HG03025 (cell line): ENCODE measurements at regions not wholly inside any gene's neighbourhood (a gene's known extent, or its start where the extent isn't known, plus 50 kb on each side); places are given as distances from the start of the nearest gene placed in this dataset.

ENCODE experiments used
- ATAC-seq: cut with Tn5 transposase; IDR thresholded peaks from one replicate; pipeline ENCODE4 v1.9.1; 2021; ENCODE audit warnings: mild to moderate bottlenecking, moderate library complexity; ENCODE audit not compliant: unreplicated experiment, low FRiP score

DNA sequence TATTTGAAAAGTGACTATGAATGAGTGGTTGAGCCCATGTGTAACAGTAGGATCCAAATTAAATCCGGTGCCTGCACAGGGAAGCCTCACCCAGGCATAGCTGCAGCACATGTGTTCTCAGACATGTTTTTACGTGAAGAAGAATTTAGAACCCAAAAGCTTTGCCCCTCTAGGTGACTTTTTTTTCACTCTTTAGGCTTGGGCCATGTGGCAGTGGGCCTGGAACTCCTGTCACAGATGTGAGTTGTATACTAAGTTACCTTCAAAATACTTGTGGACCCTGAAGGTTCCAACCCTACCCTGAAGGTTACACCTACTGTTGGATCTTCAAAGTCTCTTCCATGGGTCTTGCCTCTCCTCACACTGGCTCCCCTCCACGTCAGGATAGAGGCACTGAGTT is 146.6 kb downstream of the GAS1 start:
- no peak for ATAC-seq

DNA sequence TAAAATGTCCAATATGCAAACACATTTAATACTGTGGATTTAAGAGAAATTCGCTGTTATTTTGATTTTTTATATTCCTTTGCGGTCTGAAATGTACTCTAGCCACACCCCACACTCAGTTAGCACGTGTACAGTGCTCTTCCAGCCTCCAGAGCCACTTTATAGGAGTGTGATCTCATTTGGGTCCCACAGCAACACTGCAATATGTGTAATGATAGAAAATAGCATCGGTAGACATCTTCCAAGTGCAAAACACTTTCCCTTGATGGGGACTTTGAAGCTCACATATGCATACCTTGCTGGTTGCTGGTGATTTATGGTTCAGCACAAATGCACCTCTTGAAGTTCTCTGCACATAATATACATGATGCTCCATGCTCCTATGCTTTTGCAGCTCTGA is 148.3 kb downstream of the GAS1 start:
- ATAC-seq: no peak

DNA sequence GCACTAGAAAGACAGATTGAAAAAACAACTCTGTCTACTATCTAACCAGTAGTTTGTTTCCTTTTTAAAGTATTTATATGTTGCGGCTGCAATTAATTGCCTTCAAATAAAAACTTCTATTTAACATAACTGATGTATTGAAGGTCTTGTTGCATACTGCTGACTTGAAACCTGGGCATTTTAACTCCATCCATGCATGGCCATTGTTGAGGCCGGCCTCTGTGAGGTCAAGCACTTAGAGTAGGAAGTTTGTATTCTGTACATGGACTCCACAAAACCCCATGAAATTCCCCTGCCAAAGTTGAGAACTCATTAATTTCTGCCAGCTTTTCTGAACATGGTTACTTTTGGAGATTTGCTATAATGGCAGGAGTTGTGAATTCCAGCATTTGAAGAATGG is 150.6 kb downstream of the GAS1 start:
- no peak for ATAC-seq

DNA sequence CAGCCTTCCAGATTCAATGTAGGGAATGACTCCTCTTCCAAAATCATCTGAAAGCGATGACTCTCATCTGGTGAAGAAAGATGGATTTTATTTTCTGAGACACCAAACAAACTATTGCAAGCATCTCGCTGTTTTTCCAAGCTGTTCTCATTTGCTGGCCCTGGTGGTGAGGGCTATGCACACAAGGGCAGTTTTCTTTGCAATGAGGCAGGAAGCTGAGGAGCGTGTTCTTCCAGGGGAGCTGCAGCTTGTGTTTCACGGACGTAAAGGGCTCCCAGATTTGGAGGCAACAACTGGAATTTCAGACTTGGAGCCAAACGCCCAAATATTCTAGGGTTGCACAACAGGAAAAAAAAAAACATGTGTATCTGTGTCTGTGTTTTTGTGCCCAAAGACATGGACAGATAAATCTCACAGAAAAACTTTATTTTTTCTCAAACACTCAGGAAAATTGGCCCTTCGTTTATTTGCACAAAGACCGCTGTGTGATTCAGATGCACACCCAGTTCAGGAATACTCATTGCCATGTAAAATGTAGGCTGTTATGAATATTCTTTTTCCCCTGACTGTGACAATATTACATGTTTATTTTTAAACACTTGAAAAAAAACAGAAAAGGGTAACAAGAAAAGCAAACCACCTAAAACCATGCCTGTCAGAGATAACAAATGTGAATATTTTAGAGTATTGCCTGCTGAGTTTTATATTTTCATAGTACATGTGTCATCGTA is 151.3 kb downstream of the GAS1 start:
- ATAC-seq: no peak

DNA sequence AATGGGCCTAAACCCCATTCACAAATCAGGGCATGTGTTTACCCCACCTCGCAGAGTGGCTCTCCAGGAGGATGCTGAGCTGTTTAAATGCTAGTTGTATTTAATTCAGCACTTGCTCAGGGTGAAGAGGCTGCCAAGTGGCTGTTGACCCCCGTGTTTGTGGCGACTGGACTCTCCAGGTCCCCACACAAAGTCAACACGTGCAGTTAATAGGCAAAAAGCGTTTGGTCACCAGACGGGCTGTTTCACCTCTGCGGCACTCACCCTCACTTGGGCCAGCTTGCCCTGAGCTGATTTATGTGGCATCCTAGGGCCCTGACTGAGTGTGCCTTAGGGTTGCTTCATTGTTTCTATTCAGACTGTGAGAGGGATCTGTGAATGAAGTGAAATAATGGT is 152.3 kb downstream of the GAS1 start:
- ATAC-seq: no peak

DNA sequence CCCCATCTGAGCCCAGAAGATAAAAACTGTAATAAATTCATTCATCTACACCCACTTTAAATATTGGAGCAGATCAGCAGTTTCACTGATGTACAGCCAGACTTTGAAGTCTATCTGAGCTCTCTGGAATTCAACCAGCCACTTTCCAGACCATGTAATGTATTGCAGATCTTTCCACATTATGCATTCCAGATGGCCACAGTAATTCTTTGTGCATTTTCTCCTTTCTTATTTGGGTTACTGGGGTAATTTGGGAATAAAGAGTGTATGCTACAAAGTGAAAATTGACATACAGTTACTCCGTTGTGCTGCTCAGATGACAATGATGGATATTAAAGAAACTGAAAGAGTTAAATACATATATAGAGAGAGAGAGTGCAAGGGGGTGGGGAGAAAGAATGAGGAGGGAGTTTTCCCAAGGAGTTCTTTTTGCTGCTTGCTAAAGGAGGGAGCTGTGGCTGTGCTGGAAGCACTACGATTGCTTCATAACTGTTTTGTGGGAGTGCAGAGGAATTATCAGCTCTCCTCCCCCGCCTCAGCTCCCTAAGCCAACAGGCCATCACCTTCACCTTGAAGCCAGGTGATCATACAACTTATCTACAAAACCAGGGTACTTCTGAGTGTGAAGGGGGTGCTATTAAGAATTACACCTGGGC is 152.8 kb downstream of the GAS1 start:
- ATAC-seq: no peak

DNA sequence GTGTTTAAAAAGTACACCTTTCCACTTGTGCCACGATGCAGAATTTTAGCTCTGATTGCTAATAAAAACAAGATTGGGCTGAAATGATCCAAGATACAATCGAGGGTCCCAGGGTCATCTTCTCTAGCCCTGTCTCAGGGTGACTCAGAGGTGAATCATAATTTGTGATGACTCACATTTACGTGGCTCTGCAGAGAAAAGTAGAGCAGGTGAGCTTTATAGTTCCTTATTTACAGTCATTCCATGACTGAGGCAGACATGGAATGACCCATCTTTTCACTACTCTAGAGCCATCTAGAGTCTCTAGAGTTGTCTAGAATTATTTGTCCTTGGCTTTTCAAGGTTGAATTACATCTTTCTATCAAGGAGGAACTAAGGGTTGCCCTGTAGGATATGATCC is 155.2 kb downstream of the GAS1 start:
- no peak for ATAC-seq

DNA sequence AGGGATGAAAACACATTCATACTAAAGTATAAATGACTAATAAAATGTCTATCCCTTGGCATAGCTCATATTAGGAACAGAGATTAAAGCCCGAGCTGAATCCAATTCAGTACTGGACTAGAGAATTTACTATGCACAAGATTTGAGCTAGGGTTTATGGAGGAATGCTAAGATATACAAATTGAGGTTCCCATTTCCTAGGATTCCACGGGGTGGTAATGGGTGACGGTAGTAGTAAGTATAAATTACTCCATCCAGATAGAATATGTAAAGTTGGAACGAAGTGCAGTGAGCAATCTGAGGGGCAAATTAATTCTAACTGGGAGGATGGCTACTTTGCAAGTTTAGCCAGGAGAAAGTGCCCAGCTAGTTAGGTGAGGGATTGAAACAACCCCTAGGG is 156.5 kb downstream of the GAS1 start:
- ATAC-seq: no peak

DNA sequence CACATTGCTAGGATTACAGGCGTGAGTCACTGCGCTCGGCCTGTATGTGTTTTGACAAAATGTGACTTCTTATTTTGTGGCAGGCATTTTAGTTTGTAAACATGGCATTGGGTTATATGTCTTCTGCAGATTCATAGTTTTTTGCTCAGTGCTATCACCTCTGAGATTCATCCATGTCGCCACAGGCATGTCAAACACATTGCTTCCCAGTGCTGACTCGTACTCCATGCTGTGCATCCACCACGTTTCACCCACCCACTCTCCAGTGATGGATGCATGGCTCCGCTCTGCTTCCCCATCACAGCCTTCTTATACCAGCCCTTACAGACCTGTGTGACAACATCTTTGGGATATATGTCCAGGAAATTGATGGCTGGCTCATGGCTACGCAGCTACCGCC is 158.8 kb downstream of the GAS1 start:
- no peak for ATAC-seq

DNA sequence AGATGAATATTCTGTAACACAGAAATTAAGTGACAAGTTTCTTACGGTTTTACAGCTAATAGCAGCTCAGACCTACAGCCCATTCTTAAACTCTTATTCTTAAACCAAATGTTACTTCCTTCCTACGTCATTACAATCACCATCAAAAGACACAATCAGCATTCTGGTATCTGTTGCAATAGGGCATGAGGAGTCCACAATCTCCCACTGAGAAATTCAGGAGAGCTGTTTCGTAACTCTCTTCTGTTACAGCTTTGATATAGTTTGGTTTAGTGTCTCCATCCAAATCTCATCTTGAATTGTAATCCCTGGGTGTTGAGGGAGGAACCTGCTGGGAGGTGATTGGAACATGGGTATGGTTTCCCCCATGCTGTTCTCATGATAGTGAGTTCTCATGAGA is 163.4 kb downstream of the GAS1 start:
- no peak for ATAC-seq

DNA sequence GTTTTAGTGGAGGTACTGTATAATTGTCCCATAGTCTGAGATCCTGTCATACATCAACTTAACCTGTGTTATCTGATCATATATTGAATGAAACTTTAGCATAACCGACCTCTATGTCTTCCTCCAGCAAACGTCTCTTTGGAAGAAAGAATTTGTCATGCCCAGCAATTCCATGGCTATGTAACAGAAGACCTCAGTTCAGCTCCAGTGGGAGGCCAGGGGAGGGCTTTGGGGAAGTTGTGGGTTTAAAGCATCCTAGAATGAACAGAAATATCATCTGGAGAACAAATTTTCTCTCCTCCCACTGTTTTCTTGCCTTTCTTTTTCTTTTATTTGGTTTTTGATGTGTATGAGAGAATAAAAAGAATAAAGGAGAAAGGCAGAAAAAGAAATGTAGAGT is 164.5 kb downstream of the GAS1 start:
- ATAC-seq: no peak

DNA sequence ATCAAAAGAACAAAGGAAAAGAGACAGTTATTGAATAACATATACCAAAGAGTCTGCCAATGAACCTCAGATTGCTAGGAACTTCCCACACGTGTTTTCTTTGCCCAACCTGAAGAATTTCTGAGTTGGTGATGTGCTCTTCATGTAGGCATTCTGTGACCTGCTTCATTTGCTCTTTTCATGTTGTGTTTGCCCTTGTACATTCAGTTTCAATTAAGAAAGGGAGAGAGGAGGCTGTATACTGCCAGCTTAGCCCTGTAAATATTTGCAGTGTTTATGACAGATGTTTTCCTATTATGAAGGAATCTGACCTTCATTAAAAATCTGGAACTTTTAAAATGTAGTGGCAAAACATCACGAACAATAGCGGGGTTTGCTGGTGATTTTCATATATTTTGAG is 168.5 kb downstream of the GAS1 start:
- ATAC-seq: no peak

DNA sequence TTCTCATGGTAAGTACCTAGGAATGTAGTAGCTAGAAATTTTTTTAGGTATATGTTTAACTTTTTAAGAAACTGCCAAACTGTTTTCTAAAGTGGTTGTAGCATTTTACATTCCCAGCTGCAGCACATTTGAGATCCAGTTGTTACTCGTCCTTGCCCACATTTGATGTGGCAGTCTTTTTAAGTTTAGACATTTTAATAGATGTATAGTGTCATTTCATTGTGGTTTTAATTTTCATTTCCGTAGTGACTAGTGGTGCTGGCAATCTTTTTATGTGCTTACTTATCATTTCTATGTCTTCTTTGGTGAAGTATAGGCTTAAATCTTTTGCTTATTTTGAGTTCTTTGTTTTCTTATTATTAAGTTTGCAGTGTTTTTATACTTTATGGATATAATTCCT is 171.6 kb downstream of the GAS1 start:
- ATAC-seq: no peak

DNA sequence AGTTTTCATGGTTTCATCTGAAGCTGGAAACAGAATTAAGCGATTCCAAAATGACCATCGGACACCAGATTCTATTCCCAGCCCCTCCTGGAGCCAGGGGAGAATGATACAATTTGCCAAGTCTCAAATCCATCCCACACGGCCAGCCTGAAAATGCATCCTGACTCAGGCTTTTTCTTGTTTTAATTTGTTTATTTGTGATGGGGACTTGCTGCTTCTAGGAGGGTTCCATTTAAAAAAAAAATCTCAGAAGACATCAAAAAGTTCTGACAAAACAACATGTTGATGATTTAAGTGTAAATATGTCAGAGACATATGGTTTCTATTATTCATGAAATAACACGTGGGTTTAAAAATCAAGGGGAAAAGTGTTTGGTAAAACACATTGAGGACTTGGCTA is 173.2 kb downstream of the GAS1 start:
- no peak for ATAC-seq

DNA sequence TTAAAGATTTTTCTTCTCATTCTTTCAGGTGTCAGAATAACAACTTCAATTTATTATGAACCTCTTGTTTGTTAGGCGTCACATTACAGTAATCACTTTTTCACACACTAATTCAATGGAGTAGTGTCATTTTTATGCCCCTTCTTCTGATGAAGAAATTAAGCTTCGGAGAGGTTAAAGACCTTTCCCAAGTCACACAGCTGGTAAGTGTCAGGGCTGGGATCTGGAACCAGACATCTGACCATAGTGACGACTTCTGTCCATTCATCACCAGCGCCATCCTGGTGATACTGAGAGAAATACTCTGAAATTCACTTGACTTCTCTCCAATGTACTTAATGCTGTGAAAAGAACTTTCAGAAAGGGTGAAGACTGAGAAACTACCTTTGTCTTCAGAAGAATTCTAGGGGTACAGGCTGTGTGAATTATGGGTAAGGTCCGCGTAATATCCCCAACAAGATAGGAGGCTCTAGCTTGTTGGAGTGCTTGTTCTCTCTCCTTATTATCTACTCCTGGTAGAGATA is 173.8 kb downstream of the GAS1 start:
- ATAC-seq: no peak

DNA sequence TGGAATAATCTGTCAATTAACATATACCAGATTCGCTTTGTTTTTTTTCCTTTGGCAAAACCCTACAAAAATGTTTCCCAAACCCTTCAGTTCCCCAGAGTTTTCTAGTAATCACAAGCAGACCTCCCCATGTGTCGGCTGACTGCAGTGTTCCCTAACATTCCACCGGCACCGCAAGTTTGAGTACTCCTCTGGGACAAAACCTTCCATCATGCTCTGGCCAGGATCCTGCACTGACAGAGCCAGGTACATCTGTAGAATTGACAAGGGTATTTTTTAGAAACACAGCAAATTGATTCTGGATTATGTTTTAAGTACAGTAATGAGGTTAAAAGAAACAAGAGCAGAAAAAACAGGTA is 174.7 kb downstream of the GAS1 start:
- ATAC-seq: no peak

DNA sequence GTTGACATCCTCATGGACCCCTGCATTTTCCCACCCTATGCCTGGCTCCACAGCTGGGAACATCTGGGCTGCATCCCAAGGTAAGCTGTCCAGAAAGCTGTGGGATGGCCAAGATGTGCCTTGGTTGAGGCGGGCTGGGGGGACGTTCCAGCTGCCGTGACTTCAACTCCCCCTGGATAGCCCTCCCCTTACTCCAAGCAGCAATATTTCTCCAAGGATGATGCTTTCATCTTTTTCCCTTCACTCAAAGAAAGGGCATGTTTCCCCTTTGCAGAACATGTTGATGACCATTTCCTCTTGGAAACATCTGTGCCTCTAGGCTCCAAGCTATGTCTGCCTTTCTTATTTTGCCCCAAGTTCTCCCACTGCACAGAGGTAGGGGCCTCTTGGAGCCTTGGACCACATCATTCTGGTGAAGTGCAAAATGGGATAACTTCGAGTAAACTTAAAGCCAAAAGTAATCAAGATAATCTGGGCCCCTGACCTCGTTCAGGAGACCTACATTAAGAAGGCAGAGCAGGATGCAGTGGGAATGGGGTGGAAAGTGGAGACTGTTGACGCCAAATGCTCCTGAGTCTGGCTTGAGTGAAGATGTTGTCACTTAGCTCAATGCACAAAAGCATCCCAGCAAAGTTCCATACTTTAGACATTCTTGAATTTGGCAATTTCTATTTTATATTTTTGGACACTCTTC is 175.2 kb downstream of the GAS1 start:
- no peak for ATAC-seq

DNA sequence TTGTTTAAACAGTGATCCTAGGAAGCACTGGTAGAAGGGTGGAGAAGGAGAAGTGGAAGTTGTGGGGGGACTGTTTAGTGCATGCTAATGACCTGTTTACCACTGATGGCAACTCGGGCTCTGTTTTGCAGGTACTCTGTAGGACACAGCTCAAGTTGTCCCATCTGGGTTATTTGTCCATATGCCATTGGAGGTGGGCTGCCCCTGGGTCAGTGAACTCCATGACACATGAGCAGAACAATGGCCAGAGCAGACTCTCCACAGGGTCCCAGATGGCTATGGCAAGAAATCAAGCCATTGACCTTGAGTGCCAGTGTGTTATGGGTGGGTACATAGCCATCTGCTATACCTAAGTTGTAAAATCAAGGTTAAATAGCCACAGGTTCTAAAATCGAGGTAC is 175.9 kb downstream of the GAS1 start:
- ATAC-seq: no peak

DNA sequence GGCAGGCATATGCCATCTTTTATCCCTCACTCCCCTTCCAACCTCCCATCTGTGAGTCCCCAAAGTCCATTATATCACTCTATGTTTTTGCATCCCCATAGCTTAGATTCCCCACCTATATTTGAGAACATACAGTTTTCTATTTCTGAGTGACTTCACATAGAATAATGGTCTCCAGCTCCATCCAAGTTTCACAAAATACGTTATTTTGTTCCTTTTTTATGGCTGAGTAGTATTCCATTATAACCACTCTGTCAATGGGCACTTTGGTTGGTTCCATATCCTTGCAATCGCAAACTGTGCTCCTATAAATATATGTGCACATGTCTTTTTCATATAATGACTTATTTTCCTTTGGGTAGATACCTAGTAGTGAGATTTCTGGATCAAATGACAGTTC is 178.6 kb downstream of the GAS1 start:
- ATAC-seq: no peak

DNA sequence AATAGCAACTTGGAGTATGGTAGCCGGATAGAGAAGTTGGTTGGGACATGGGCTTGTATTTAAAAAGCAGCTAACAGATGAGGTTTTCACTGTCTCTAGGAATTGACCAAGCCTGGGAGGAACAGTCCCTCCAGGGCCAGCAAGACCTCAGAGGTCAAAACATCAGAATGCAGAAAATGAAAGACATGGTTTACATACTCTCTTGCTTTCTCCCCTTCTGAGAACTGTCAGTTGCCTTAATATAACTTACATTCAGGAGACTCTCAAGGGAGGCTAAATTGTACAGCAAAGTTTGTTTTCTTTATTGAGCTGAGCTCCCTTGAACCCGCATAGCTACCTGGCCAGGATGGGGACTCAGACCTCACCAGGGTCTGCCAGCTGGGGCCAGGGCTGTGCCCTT is 179.3 kb downstream of the GAS1 start:
- ATAC-seq: no peak

DNA sequence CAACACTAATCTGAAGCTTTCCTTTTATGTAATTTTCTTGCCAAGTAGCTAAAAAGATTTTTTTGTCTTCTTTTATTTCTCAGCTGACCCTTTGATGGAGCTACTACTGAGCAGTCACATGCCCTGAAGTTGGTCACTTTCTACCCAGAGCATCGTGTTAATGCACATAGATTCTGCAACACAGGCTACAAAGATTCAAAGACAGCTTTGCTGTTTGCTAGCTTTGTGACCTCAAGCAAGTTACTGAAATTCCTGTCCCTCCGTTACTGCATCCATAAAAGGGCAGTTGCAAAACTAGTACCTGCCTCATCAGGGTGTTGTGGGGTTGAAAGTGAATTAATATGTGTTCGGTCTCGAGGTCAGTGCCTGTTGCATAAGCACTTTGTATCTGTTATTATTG is 179.9 kb downstream of the GAS1 start:
- ATAC-seq: no peak

DNA sequence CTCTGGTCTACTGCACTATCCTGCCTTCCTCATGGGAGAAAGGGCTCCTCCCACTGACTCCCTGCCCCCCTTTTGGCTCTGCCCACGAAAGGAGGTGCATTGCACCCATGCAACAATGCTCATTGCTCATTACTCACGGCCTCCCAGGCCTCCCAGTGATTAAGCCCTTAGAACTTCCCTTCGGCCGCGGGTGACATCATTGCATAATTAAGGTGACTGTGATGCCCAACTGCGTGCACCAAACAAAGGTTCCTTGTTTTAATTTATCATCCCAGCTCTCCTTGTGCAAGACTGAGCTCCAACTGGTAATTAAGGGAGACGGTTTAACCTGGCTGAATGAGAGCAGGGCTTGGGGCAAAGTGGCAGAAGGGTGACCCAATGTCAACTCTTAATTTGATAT is 180.4 kb downstream of the GAS1 start:
- ATAC-seq: no peak
